ENCODE measurements at regions not wholly inside any gene's neighbourhood (a gene's known extent, or its start where the extent isn't known, plus 50 kb on each side); places are given as distances from the start of the nearest gene placed in this dataset.

DNA sequence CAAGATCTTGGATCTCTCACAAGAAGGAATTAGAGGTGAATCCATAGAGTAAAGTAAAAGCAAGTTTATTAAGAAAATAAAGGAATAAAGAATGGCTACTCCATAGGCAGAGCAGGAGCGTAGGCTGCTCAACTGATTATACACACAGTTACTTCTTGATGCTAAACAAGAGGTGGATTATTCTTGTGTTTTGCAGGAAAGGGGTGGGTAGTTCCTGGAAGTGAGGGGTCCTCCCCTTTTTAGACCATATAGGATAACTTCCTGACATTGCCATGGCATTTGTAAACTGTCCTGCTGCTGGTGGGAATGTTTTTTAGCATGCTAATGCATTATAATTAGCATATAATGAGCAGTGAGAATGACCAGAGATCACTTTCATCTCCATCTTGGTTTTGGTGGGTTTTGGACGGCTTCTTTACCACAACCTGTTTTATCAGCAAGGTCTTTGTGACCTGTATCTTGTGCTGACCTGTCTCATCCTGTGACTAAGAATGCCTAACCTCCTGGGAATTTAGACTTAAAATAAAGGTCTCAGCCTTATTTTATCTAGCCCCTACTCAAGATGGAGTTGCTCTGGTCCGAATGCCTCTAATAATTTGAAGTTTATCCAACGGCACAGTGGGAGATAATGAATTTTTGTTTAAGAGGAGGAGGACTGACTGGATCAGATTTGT, 165.7 kb upstream of the DMRT1 start:
- no peak for DNase-seq

DNA sequence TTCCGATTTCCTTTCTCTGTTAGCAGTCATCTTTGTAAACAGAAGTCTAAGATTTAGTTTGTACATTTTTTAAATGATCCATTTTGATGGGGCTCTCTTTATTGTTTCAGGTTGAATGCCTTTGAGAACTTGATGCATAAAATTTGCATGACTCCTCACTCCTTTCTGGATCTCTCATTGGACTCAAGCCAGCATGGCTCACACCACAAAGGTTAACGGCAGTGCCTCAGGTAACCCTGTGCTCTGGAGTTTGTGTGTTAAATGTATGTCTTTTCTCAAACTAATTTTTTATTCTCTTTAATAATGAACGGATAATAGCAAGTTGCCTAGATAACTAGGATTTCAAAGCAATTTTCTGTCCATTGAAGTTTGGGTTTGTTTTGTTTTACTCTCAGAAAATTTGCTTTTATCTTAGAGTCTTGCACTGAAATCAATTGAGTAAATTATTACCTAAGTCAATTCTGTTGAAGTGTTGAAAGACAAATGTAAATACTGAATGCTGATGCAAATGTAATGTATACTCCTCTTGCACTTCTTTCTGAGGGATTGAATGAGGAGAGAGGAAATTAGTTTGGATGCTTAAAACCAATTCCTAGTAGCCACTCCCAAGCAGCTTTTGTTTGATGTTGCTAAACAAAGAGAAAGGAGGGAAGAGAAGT, 164.6 kb upstream of the DMRT1 start:
- DNase-seq = no peak

DNA sequence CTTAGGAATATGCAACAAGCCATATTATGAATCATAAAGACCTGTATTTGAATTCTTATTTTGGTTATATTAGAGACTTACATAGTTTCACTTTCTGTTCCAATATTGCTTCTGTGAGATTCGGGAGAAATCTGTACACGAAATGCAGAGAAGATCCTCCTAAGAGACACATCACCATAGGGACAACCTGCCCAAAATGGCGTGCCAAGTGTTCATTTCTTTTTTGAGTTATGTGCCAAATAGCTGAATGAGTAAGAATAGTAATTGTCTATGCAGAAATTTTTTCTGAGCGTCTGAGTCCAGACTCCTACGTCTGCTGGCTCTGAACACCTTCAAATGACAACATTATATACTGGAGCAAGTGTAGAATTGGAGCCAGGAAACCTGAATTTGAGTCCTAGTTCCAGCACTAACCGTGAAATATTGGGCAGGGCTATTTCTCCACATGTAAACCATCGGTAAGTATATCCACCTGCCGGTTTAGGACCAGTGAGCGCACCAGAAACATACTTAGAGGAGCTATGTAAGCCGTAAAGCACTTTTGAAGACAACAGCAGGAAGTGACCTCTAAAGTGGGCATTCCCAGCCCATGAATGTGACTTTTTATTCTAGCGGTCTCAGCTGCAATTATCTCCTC, 163.9 kb upstream of the DMRT1 start:
- no peak for DNase-seq

DNA sequence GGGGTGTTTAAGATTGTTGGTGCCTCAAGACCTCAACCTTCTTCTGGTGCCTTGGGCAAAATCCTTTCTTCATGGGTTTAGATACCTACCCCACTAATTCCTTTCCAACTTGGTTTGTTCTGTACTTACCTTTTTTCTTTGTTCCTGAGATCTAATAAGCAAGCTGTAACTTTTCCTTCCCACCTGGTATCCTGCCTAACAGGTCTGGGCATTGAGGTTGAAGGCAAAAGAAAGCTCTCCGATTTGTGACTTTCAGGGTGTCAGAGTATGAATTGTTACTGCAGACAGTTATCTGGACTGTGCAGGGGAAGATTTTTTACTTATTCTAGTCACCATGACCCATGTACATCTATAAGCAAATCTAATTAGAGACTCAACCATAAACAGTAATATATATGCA, 162.6 kb upstream of the DMRT1 start:
- no peak for DNase-seq

DNA sequence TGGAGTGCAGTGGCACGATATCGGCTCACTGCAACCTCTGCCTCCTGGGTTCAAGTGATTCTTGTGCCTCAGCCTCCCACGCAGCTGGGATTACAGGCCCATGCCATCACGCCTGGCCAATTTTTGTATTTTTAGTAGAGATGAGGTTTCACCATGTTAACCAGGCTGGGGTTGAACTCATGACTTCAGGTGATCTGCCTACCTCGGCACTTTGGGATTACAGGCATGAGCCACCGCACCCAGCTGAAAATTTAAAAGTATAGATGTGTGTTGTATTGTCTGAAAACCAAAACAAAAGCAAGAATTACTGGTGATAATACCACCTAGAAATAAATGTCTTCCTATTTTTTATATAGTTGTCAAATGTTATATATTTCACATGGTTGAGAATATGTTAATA, 162.0 kb upstream of the DMRT1 start:
- DNase-seq = no peak

DNA sequence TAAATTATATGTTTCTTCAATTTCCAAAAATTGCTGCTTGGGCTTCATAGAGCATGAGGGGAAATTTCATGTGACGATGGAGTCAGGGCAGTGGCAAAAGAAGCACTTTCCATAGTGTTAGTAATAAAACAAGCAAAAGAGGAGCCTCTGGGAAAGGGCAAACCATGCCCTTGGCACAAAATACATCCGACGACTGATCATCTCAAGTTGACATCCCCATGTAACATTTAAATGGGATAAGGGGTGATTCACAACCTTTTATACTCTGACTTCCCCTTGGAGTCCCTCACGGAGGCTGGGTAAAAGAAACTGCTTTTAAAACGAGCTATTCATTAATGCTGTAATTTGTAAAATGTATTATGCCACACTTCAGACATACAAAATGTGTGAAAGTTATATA, 161.4 kb upstream of the DMRT1 start:
- no peak for DNase-seq

DNA sequence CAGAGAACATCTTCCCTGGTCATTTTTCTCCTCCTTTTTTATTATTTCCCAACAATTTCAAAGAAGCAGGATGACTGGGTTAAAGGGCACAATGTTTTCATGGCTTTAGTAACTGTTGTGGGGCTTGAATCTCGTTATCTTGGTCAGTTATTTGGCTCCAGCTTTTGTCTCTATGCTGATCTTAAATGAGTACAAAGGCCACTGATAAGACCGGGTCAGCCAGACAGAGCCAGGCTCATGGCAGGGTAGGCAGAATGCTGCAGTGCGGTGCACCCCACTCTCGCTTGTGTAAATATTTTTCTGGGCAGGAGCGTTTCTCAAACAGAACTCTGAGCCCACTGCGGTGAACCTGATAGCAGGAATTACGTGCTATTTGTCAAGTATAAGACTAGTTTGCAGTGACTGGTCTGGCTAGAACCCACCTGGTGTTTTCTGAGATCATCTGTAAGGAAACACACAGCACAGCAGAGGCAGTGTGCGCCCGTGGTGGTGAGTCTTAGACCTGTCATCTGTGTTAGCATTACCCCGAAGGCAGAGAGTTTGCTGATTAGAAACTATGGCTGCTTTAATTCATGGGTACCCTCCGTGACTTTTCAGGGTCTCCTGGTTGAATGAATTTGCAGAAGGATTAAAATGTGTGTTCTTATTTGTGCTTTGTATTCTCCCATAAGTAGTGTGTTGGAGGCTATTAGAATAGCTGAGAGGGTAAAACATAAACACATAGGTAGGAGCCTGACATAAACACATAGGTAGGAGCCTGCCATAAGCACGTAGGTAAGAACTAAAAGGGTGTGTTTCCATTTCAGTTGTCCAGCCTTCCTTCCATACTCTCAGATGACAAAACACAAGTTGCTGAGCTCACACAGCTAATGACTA, 158.6 kb upstream of the DMRT1 start:
- no peak for DNase-seq

DNA sequence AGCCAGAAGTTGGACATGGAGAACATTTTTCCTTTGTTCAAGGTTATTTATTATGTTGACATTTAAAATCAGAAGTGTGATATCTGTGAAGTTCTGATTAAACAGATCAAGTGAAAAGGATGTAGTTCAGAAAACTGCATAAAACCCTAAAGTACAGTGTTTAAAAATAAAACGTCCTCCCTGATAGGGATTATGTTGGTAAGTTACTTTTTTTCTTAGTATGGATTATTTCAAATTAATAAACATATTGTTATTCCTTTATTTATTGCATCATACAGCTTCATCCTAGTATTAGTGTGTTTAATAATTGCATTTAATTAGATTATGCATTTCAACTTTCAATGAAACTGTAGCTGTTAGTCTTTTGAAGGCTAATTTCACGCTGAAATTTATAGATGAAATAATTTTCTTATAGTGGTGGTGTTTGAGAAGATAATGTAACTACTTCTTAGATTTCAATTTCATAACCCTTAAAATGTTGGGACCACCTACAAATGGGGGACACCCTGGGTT, 157.9 kb upstream of the DMRT1 start:
- DNase-seq = no peak

DNA sequence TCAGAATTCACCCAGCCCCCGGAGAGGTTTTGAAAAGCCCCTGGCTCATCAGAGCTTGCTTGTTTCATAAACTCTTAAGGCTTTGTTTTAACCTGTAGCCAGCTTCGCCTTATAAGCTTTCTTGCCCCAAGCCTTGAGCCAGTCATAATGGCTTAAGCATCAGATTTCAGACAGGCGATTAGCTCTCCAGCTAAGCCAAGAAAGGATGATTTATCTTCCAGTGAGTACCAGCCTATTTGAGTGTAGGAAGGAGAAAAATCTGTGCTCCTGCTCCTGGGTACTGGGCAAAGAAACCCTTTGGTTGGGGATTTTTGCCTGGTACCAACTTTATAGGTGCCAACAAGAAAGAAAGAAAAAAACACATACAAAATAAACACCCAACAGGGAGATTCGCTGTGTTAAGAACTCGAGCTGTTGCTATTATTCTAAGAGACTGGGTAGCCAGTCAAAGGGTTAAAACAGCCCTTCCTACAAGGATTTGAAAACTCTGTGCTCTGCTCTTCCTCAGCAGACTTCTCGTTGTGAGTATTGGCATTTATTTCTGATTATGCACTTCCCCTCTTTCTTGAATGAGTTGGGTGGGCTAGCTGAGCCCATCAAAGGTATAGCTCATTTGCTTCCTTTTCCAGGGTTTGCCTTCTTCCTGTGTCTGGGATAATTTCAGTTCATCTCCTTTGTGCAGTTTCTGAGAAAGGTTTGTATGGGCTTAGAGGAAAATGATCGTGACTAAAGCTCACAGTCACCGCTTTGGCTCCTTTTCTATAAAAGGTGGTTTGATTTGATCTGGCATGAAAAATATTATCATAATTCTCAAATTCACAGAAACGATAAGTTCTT, 157.2 kb upstream of the DMRT1 start:
- no peak for DNase-seq

DNA sequence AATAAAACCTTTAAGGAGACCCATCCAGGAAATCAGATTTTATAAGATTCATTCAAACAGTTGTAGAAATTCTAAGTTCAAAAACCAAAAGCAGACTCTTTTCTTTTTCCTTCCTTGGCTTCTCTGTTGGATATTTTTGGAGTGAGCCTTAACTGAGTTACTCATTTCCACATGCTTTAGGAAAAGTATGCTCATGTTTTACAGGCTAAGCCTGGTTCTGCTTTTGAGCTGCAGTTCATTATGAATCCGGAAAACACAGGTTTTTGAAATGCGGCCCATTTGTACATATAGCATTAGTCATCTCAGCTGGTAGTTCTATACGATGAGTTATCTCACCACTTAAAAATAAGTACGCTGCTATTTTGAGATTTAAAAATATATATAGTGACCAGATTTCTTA, 156.6 kb upstream of the DMRT1 start:
- no peak for DNase-seq

DNA sequence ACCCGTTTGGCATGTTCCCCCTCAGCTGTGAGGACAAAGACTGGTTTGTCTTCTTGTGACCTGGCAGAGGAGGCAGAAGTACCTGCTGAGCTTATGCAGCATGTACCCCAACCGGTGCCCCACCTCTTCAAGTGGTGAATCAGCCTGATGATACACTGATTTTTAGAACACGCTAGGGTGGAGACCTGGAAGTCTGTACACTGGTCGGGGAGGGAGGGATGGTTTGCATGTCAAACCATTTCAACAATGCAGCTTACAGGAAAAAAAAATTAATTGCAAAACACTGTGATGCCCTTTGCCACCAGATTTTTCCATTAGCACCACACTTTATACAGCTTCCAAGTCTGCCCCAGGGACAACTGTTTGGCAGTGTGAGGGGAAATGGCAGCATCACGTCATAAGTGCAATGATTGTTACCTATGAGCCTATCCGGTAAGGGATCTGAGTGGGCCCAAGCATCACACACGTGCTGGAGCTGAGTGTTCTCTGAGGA, 155.1 kb upstream of the DMRT1 start:
- DNase-seq = no peak

DNA sequence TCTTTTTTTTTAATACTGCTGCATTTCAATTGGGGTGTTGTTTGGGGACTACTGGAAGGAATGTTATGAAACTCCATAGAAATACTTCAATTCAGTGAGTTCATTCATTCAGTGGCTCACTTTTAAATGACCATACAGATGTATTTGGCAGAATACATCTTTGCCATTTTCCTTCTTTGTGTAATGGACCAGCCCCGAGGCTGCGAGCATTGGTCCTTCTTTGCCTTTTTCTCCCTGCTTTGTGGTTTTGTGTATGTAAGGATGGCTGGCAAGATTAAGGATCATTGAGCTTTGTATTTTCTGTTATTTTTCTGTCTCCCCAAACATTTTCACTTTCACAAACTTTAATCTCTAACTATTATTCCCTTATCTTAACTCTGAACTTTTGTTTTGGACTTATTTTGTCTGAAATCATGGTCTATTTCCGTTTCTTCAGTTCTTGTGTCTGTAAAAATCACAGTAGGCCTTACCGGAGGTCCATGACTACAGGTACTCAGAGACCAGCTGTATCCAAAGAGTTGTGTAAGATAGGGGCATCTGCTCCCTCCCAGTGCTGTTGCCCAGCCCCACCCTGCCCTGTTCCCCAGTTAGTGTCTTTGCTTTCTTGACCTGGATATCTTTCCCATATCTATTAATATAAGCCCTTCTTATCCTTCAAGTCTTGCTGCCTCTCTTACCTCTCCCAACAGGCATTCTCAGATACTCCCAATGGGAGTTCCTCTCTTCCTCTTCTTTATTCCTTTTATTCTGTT, 154.3 kb upstream of the DMRT1 start:
- no peak for DNase-seq

DNA sequence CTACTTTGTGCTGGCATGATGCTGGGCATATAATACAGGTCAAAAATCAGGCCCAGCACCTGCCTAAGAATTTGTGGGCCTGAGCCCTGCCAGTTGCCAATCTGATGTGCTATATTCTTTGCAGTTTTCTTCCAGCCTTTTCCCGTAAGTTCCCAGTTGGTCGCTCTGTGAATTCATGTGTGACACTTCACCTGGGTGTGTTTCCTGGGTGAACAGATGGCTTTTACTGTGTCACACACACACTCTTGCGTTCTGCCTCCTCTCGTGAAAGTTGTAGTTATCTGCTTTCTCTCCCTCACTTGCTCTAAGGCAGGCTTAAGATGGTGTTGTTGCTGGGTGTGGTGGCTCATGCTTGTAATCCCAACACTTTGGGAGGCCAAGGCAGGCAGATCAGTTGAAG, 153.5 kb upstream of the DMRT1 start:
- no peak for DNase-seq

DNA sequence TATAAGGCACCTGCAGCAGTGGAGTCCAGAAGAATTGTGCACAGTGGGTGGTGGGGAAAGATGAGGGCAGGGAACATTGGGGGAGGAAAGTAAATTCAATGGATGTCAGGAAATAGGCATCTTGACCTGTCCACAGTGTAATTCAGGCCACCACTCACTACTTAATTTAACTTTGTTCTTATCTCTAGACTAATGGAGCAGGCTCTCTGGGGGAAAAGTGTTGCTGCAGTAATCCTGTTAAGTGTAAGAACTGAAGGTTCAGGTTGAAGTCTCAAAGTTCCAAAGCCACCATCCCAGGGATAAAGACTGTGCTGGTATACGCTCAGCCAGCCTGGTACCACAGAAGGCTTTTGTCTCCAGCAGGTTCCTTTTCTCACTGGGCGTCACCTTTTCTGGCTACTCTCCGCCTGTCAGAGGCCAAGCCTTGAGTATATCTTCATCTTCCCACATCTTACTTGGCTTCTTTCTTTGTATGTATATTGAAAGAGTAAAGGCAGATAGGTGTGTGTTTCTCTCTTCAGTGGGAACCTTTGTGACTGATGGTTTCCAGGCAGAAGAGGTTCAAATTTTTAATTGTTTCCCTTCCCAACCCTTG, 150.9 kb upstream of the DMRT1 start:
- DNase-seq = no peak

DNA sequence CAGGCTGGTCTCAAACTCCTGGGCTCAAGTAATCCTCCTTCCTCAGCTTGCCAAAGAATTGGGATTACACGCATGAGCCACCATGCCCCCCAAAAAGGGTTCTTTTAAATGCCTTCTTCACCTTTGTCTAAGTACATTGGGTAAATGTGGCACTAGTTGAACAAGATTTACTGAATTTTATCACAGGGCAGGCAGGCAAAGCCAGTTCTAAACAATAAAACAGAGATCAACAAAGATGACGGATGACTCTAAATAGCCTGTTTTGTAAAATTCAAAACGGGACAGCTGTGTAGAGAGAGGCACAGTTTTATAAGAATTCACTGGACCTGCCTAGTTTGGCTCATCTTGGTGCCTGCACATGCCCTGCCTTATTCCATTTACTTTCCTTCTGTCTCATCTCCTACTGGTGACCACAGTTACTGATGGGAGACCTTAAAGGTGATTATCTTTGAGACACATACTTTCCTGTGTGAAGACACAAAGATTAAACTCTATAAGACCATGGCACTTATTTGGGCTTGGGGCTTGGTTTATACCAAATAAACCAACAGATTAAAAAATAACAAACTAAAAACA, 149.6 kb upstream of the DMRT1 start:
- no peak for DNase-seq

DNA sequence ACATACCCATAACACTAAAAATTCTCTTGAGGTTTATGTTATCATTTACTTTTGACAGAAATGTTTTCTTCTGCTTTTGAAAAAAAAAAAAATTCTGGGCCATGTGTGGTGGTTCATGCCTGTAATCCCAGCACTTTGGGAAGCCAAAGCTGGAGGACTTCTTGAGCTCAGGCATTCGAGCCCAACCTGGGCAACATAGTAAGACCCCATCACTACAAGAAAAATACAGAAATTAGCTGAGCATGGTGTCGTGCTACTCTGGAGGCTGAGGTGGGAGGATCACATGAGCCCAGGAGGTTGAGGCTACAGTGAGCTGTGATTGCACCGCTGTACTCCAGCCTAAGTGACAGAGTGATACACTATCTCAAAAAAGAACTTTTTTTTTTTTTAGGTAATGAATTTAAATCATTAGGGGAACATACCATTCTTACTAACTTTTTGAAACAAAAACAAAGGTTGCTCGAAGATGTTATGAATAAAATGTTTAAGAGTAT, 148.8 kb upstream of the DMRT1 start:
- no peak for DNase-seq

DNA sequence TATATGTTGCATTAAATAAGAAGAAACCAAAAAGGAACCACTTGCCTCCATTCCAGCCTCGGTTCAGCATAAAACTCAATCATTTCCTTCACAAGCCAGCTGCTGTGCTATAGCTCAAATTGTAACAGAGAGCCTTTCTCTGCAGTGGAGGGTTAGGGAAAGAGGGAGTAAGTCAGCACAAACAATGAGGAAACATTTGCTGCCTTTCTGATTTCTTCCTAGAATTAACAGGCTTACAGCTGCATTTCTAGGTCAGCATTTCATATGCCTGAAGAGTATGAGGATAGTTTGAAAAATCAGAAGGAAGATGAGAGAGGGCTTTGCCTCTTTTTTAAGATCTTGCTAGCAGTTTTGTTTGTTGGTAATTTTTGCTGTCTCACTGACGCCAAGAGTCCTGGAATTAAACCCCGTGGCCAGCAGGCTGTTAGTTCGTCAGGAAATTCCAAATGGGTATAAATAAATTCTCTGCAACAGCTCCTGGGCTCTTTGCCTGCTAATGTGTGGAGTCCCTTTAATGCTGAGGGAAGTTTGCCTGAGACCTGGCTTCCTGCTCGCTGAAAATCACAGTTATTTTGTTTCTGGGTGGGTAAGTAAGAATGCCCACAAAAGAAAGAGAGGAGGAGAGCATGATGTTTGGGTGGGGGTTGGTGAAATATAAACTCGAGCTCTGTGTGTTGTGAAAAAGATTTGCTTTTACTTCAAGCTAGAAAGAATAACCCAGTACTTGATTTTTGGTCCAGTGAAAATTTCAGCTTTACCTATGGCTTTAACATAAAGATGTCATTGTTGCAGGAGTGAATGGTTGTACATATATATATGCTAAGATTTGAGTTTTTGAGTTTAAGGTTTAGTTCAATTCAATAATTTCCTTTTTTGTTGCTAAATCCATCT, 148.1 kb upstream of the DMRT1 start:
- DNase-seq = no peak

DNA sequence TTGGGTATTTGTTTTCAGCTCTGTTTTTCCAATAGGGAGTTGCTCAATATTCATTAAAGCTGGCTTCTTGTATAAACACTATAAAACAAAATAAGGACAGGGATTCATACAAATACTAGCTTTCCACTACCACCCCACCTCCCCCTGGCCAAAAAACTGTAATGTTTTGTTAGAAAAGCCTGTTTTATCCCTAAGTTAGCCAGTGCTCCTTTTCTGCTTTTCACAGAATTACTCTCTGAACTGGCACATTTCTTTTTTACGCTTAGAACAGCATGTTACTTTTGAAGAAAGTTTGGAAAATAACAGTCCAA, 147.4 kb upstream of the DMRT1 start:
- no peak for DNase-seq

DNA sequence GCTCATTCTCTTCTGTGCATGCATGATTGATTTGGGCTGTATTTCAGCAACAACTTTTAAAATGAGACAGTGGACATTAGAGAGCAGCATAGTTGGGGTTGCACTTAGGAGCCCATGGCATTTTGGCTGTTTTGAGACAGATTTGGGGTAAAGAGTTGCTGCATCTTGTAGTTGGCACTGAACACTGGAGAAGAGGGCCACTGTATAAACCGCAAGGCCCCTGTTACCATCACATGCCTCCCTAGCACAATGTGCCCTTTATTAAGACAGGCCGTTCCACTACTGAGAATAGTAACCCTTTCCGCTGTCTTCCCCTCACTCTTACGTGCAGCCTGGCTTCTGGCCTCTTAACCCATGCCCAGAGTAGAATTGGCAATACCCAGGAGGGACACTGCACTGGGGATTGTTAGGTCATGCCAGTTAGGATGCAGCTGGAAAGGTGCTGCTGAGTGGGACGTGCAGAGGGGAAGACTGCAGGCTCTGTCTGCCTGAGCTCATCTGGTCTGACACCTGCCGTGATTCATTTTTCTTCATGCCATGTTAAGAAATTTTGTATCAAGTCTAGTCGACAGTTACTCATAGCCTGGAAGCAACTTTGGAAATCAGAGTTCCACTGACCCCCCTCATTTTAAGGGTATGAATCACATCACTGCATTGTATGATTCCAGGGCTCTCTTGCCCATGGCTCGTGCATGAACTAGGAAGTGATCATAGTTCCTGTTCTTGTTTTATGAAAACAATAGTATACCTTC, 146.9 kb upstream of the DMRT1 start:
- no peak for DNase-seq

Measured in NCI-H1436 (cell line).